NB4 (cell line): ENCODE measurements at regions not wholly inside any gene's neighbourhood (a gene's known extent, or its start where the extent isn't known, plus 50 kb on each side); places are given as distances from the start of the nearest gene placed in this dataset.

Experiments used
- DNase-seq: peaks from one replicate; pipeline ENCODE4 v3.0.0; 2010; ENCODE audit warnings: low read depth
- H3K4me3 ChIP-seq: one replicate; pipeline ENCODE4 v1.5.1; 2011; ENCODE audit warnings: mild to moderate bottlenecking, low read depth, low read length, moderate library complexity
- MYC ChIP-seq: IDR thresholded peaks from 2 replicates; pipeline ENCODE4 v1.6.1; 2011; ENCODE audit warnings: low read depth, low read length
- POLR2A ChIP-seq: IDR thresholded peaks from 2 replicates; pipeline ENCODE4 v1.6.1; 2011; ENCODE audit warnings: mild to moderate bottlenecking; ENCODE audit not compliant: insufficient read length; ENCODE audit errors: extremely low read depth
- TF ChIP-seq, protein P1 (sequence below): IDR thresholded peaks from 2 replicates; pipeline ENCODE4 v1.6.1; 2011; ENCODE audit warnings: low read depth, low read length
- TF ChIP-seq, protein P2 (sequence below): IDR thresholded peaks from one replicate; pipeline ENCODE4 v1.5.1; 2012; ENCODE audit warnings: low read depth, low read length

DNA sequence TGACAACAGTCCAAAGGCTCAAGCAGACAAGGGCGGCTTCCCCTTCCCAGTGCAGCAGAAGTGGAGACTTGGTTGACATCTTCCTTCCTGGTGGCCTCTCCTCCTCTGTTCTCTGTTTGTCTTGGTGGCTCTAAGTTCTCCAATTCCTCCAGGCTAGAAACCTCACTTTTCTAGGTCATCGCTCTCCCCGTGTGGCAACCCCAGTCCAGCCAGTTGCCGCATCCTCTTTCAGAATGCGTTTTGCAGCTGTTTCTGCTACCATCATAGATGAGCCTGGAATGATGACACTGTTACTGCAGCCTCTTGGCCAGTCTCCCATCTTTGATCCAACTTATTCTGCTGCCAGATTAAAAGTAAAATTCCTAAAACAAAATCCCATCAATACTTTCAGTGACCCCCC is 201.5 kb downstream of the TRIM29 start:
- DNase-seq, result no peak
- H3K4me3 ChIP-seq, result no peak overlapping the region
- TF ChIP-seq, protein P1, sequence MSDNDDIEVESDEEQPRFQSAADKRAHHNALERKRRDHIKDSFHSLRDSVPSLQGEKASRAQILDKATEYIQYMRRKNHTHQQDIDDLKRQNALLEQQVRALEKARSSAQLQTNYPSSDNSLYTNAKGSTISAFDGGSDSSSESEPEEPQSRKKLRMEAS, result no peak
- TF ChIP-seq POLR2A, result no peak
- no peak for TF ChIP-seq MYC
- TF ChIP-seq, protein P2, sequence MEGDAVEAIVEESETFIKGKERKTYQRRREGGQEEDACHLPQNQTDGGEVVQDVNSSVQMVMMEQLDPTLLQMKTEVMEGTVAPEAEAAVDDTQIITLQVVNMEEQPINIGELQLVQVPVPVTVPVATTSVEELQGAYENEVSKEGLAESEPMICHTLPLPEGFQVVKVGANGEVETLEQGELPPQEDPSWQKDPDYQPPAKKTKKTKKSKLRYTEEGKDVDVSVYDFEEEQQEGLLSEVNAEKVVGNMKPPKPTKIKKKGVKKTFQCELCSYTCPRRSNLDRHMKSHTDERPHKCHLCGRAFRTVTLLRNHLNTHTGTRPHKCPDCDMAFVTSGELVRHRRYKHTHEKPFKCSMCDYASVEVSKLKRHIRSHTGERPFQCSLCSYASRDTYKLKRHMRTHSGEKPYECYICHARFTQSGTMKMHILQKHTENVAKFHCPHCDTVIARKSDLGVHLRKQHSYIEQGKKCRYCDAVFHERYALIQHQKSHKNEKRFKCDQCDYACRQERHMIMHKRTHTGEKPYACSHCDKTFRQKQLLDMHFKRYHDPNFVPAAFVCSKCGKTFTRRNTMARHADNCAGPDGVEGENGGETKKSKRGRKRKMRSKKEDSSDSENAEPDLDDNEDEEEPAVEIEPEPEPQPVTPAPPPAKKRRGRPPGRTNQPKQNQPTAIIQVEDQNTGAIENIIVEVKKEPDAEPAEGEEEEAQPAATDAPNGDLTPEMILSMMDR, result no peak

DNA sequence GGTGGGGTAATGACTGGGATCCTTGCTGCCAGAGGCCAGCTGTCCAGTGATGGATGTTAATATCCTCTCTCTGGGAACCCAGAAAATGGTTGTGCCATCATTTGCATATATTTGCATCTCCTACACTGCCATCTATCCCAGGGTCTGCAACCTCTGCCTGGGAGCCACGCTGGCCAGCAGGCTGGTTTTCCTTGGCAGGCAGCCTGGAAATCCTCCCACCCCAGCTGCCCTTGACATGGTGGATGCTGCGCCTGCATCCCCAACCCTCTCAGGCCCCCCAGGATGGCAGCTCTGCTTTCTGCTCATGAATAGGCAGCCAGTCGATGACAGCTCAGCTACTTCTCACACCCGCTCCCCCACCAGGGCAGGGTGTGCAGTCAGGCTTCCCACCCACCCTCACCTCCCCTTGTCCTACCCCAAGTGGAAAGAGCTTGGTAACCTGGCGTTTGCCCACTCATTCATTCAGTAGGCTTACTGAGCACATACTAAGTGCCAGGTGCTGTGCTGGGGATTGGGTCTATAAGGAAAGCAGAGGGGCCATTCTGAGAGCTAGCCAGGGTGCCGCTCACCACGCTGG is 202.5 kb downstream of the TRIM29 start:
- DNase-seq, result no peak
- TF ChIP-seq POLR2A (no peak), MYC (no peak)
- TF ChIP-seq, protein P1, result no peak
- TF ChIP-seq, protein P2, result no peak
- H3K4me3 ChIP-seq, result no peak overlapping the region

DNA sequence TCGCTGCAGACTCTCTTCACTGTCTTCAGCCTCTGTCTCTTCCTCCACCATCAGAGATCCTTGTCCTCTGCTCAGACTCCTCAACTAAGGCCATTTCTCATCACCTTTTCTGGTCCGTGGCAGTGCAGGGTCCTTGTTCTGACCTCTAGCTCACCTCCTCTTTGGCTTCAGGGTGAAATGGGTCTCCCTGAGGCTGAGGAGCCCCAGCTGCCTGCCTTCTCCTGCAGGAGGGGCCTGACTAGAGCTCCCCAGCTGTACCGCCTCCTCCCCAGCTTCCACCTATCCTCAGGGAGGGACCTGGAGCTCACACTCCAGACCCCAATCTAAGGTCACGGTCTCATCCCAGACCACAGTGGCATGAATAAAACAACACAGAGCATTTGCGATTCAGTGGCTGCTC is 203.0 kb downstream of the TRIM29 start:
- no peak for DNase-seq
- TF ChIP-seq, protein P2, result no peak
- TF ChIP-seq, protein P1, result no peak
- TF ChIP-seq POLR2A, result no peak
- no peak for TF ChIP-seq MYC
- no peak overlapping the region for H3K4me3 ChIP-seq

DNA sequence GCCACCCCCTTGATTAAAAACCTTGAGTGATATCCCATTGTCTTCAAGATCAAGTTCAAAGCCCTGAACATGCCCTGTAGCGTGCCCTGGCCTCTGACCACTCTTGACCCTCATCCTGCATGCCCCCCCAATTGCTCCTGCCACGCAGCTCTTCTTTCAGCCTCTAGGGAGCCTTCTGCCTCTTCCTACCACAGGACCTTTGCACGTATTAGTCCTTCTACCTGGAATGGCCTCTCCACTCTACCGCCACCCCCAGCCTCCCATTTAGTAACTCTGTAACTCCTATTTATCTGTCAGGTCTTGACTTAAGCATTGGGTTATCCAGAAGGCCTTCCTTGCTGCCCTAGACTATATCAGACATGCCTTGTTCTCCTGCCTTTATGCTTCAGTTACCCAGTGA is 203.6 kb downstream of the TRIM29 start:
- TF ChIP-seq MYC, result no peak
- TF ChIP-seq, protein P2, result no peak
- TF ChIP-seq, protein P1, result no peak
- TF ChIP-seq POLR2A, result no peak
- H3K4me3 ChIP-seq, result no peak overlapping the region
- DNase-seq, result no peak

DNA sequence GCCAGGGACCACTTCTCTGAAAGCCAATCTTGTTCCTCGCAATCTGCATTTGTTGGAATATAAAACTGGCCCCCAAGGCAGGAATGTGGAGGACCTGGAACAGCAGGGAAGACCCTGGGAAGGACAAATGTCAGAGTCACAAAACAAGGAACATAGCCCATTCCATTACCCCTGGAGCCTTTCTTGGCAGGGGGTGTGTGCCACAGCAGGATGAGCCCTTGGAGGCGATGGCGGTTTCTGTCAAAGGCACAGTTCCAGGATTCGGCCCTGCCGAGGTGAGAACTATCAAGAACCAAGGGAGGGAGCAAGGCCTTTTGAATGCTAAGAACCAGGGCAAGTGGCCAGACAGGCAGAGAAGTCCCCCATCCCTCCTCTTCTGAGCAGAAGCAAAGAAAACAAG is 204.3 kb downstream of the TRIM29 start:
- no peak for DNase-seq
- no peak for TF ChIP-seq POLR2A
- TF ChIP-seq, protein P1, result no peak
- TF ChIP-seq, protein P2, result no peak
- no peak overlapping the region for H3K4me3 ChIP-seq

DNA sequence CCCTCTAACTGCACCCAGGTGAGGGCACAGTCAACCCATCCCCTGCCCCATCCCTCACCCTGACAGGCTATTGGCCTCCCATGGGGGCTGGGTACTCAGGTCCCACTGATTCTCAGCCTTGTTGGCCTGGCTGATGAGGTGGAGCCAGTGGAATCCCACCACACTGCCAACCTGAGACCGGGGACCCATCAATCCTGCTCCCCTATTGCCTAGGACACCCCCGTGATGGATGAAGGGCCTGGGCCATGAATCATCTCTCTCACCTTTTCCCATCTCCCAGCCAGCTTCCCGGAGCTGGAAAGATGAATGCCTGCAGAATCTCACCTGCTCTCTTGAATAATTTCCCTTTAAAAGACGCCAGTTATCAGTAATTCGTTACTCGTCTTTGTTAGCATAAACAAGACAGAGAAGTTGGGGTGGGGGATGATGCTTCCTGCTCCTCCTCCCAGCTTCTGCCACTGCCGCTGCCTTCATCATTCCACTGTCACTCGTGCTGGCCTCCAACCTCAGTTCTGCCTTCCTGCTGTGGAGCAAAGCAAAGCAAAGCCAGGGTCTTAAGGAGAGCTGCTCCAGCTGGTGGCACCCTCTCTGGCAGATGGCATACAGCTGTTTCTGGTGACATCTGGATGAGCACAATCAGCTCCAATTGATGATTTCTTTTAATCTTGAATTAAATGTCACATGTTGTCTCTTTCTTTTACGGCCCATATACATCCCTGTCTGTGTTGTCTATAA is 204.0 kb upstream of the NECTIN1 start:
- TF ChIP-seq, protein P1, result no peak
- TF ChIP-seq MYC (no peak), POLR2A (no peak)
- TF ChIP-seq, protein P2, result no peak
- H3K4me3 ChIP-seq, result no peak overlapping the region
- no peak for DNase-seq
